ENCODE measurements at regions not wholly inside any gene's neighbourhood (a gene's known extent, or its start where the extent isn't known, plus 50 kb on each side); places are given as distances from the start of the nearest gene placed in this dataset.

- Histone ChIP-seq H2AFZ (ENCODE audit: low read depth, low read length) (no peak overlapping the region), H3K27me3 (ENCODE audit: control insufficient read depth in 2 of 2, insufficient read depth in 2 of 2, low read length in 2 of 2) (no peaks in the 10 kb centered on the region), H3K9me1 (replicated peaks; ENCODE audit: control insufficient read depth, extremely low read depth, insufficient read depth, low read length) (no peaks in the 10 kb centered on the region), H3K36me3 (ENCODE audit: control insufficient read depth in 2 of 2, extremely low read depth in 1 of 2, insufficient read depth in 2 of 2, low read length in 2 of 2) (no peaks in the 10 kb centered on the region), H3K79me2 (ENCODE audit: control insufficient read depth, insufficient read depth, low read length) (no peaks in the 10 kb centered on the region), H3K4me2 (ENCODE audit: insufficient read depth, low read length) (no peak overlapping the region), H4K20me1 (replicated peaks; ENCODE audit: control insufficient read depth, extremely low read depth, insufficient read depth, low read length) (no peaks in the 10 kb centered on the region), H3K4me3 (replicated peaks in 1 of 3; ENCODE audit: insufficient read depth in 1 of 3, low read depth in 1 of 3, low read length in 3 of 3) (no peak overlapping the region), H3K27ac (ENCODE audit: insufficient read depth, low read depth, low read length) (peak overlapping the region; percentile 75), H3K9me3 (replicated peaks; ENCODE audit: control insufficient read depth, insufficient read depth, low read length) (no peaks in the 10 kb centered on the region), H3K4me1 (ENCODE audit: control insufficient read depth, extremely low read depth, insufficient read depth, low read length) (peaks cover 22% of the 10 kb centered on the region), H3K9ac (replicated peaks; ENCODE audit: extremely low read depth, insufficient read depth, low read length) (peak overlapping the region; percentile 42)
- ChIA-PET CTCF (interaction anchor here (1.0 to 2.6 kb wide), 7 partner anchors 46 to 301 kb away, joined by 3 to 10 read pairs (median 4); no protein-coding TSS in a partner anchor), POLR2A (interaction anchor here (0.7 kb wide), 1 partner anchor 145 kb away, joined by 4 read pairs; no protein-coding TSS in a partner anchor)
- no TSS peak for BruUV-seq (replicated peaks)
- dilution Hi-C loops (cut with MboI; ENCODE audit: extremely low pct_ligation_motif_present, low sequenced_read_pairs) = no loop called here
- intact Hi-C loops (cut with micrococcal nuclease) = loop anchor here (1.0 kb wide), 2 partner anchors 74 to 87 kb away; no protein-coding TSS in a partner anchor
- peak; percentile 74 for DNase-seq (ENCODE audit: low read depth, low spot score)
- peak; percentile 62 for TF ChIP-seq JUN (IDR thresholded peaks at IDR 0.05; ENCODE audit: borderline replicate concordance, insufficient read depth, insufficient read length, low read depth)
- no peak for TF ChIP-seq POLR2AphosphoS5 (IDR thresholded peaks at IDR 0.05; ENCODE audit: insufficient read depth, low read depth, low read length)
- TF ChIP-seq MAX (IDR thresholded peaks at IDR 0.05; ENCODE audit: insufficient read depth, insufficient read length) = no peak
- no peak for TF ChIP-seq CTCF (IDR thresholded peaks at IDR 0.05; ENCODE audit: extremely low read depth in 1 of 2, insufficient read depth in 1 of 2, low read depth in 1 of 2, low read length in 2 of 2)
- TF ChIP-seq POLR2A (IDR thresholded peaks at IDR 0.05; ENCODE audit: low read depth, low read length) = no peak
- TF ChIP-seq FOS (IDR thresholded peaks at IDR 0.05; ENCODE audit: borderline replicate concordance, insufficient read depth, low read length) = peak; percentile 35
- TF ChIP-seq EZH2 (IDR thresholded peaks at IDR 0.05; ENCODE audit: borderline replicate concordance, low read depth, low read length, severe bottlenecking) = no peak
- no peak for TF ChIP-seq GATA2 (IDR thresholded peaks at IDR 0.05; ENCODE audit: insufficient read depth, insufficient read length, low read depth, low read length)
- no peak for TF ChIP-seq MYC (IDR thresholded peaks at IDR 0.05; ENCODE audit: low read depth, low read length)
- FAIRE-seq = peak; percentile 55
These were observed 422.6 kb upstream of the DIPK2B start for GRCh38 chrX:45623266-45623665.
